ENCODE measurements at regions not wholly inside any gene's neighbourhood (a gene's known extent, or its start where the extent isn't known, plus 50 kb on each side); places are given as distances from the start of the nearest gene placed in this dataset.

DNA sequence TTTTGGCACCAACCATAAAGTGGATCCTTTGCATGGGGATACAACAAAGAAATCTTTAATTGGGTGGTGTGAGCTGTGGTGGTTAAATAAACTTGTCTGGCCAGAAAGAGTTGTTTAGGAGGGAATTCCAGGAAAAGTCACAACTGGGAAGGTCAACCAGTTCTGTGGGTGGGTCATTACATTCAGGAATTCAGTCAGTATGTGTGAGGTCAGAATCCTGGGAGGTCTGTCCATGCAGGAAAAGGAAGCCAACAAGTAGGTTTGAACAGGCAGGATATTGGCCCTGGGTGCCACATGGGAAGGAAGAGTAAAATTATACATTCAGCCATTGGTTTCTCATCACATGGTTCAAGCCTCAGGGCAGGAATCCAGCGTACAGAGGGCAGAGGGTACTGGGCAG, 162.3 kb upstream of the ADAMTS5 start:
- CTCF ChIA-PET: no interaction called here
- BruUV-seq (replicated peaks): no TSS peak

DNA sequence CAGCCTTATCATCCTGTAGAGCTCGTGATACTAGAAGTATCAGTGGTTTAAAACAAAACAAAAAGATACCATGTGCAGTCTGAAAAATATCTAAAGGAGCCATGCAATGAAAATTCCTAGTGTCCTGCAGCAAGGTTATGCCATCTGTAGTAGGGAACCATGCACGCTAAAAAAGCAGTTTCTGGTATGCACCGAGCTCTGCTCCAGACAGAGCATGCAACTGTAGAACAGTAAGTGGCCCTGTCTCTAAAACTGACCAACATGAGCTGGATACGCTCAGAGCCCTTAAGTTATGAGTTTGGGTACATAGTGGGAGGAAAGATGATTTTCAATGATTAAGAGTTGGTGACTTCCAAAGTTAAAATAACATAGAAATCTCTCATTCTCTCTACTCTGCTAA, 159.3 kb upstream of the ADAMTS5 start:
- CTCF ChIA-PET: no interaction called here
- Histone ChIP-seq H3K9me3 (ENCODE audit: control insufficient read depth, insufficient read depth, low read depth, low read length) (no peaks in the 10 kb centered on the region), H3K4me3 (ENCODE audit: low read depth in 2 of 2, low read length in 2 of 2) (no peak overlapping the region), H3K27ac (ENCODE audit: low read length) (no peak overlapping the region), H3K27me3 (ENCODE audit: control insufficient read depth, insufficient read depth, low read length) (no peaks in the 10 kb centered on the region), H3K36me3 (ENCODE audit: control insufficient read depth, insufficient read depth, low read length) (no peaks in the 10 kb centered on the region), H3K4me1 (ENCODE audit: control insufficient read depth, insufficient read depth, low read length) (no peaks in the 10 kb centered on the region)
- TF ChIP-seq TCF7L2 (IDR thresholded peaks at IDR 0.05; ENCODE audit: low read depth, low read length): no peak
- no peak for TF ChIP-seq SIN3A (IDR thresholded peaks at IDR 0.05; ENCODE audit: borderline replicate concordance, insufficient read depth, low read depth, low read length)
- no peak for TF ChIP-seq POLR2AphosphoS5 (IDR thresholded peaks at IDR 0.05; ENCODE audit: low read depth, low read length)
- TF ChIP-seq, protein P1, sequence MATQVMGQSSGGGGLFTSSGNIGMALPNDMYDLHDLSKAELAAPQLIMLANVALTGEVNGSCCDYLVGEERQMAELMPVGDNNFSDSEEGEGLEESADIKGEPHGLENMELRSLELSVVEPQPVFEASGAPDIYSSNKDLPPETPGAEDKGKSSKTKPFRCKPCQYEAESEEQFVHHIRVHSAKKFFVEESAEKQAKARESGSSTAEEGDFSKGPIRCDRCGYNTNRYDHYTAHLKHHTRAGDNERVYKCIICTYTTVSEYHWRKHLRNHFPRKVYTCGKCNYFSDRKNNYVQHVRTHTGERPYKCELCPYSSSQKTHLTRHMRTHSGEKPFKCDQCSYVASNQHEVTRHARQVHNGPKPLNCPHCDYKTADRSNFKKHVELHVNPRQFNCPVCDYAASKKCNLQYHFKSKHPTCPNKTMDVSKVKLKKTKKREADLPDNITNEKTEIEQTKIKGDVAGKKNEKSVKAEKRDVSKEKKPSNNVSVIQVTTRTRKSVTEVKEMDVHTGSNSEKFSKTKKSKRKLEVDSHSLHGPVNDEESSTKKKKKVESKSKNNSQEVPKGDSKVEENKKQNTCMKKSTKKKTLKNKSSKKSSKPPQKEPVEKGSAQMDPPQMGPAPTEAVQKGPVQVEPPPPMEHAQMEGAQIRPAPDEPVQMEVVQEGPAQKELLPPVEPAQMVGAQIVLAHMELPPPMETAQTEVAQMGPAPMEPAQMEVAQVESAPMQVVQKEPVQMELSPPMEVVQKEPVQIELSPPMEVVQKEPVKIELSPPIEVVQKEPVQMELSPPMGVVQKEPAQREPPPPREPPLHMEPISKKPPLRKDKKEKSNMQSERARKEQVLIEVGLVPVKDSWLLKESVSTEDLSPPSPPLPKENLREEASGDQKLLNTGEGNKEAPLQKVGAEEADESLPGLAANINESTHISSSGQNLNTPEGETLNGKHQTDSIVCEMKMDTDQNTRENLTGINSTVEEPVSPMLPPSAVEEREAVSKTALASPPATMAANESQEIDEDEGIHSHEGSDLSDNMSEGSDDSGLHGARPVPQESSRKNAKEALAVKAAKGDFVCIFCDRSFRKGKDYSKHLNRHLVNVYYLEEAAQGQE (IDR thresholded peaks at IDR 0.05; ENCODE audit: insufficient read depth in 1 of 2, low read depth in 2 of 2, low read length in 1 of 2): no peak
- TF ChIP-seq, protein P2, sequence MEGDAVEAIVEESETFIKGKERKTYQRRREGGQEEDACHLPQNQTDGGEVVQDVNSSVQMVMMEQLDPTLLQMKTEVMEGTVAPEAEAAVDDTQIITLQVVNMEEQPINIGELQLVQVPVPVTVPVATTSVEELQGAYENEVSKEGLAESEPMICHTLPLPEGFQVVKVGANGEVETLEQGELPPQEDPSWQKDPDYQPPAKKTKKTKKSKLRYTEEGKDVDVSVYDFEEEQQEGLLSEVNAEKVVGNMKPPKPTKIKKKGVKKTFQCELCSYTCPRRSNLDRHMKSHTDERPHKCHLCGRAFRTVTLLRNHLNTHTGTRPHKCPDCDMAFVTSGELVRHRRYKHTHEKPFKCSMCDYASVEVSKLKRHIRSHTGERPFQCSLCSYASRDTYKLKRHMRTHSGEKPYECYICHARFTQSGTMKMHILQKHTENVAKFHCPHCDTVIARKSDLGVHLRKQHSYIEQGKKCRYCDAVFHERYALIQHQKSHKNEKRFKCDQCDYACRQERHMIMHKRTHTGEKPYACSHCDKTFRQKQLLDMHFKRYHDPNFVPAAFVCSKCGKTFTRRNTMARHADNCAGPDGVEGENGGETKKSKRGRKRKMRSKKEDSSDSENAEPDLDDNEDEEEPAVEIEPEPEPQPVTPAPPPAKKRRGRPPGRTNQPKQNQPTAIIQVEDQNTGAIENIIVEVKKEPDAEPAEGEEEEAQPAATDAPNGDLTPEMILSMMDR (IDR thresholded peaks at IDR 0.05): no peak
- no peak for ATAC-seq
- in situ Hi-C loops (cut with HindIII; ENCODE audit: low pct_unique_long_range_greater_than_20kb, low sequenced_read_pairs): no loop called here
- POLR2A ChIA-PET: no interaction called here
- intact Hi-C loops (cut with micrococcal nuclease; ENCODE audit: unreplicated experiment): no loop called here
- no peak for DNase-seq (ENCODE audit: low read depth, low spot score)
- no TSS peak for BruUV-seq (replicated peaks)

More for the DNA sequence above, 162.3 kb upstream of the ADAMTS5 start:
- Histone ChIP-seq H3K36me3 (ENCODE audit: control insufficient read depth, insufficient read depth, low read length) (no peaks in the 10 kb centered on the region), H3K9me3 (ENCODE audit: control insufficient read depth, insufficient read depth, low read depth, low read length) (no peaks in the 10 kb centered on the region), H3K27me3 (ENCODE audit: control insufficient read depth, insufficient read depth, low read length) (no peaks in the 10 kb centered on the region), H3K4me1 (ENCODE audit: control insufficient read depth, insufficient read depth, low read length) (no peaks in the 10 kb centered on the region), H3K4me3 (ENCODE audit: low read depth in 2 of 2, low read length in 2 of 2) (no peak overlapping the region), H3K27ac (ENCODE audit: low read length) (no peak overlapping the region)
- TF ChIP-seq POLR2AphosphoS5 (IDR thresholded peaks at IDR 0.05; ENCODE audit: low read depth, low read length) (no peak), SIN3A (IDR thresholded peaks at IDR 0.05; ENCODE audit: borderline replicate concordance, insufficient read depth, low read depth, low read length) (no peak), TCF7L2 (IDR thresholded peaks at IDR 0.05; ENCODE audit: low read depth, low read length) (no peak)
- TF ChIP-seq, protein P2 (IDR thresholded peaks at IDR 0.05): no peak
- TF ChIP-seq, protein P1 (IDR thresholded peaks at IDR 0.05; ENCODE audit: insufficient read depth in 1 of 2, low read depth in 2 of 2, low read length in 1 of 2): no peak
- POLR2A ChIA-PET: no interaction called here
- ATAC-seq (no peak), DNase-seq (ENCODE audit: low read depth, low spot score) (no peak)
- in situ Hi-C loops (cut with HindIII; ENCODE audit: low pct_unique_long_range_greater_than_20kb, low sequenced_read_pairs) (no loop called here), intact Hi-C loops (cut with micrococcal nuclease; ENCODE audit: unreplicated experiment) (no loop called here)
